Esophagus muscularis mucosa (tissue), 4 donors: ENCODE measurements at regions not wholly inside any gene's neighbourhood (a gene's known extent, or its start where the extent isn't known, plus 50 kb on each side); places are given as distances from the start of the nearest gene placed in this dataset.

Experiments used
- DNase-seq: peaks from one replicate; pipeline ENCODE4 v3.0.0-alpha.2; 2017; ENCODE audit errors: extremely low spot score
- H3K27ac ChIP-seq, 4 donors: fragments of 200-600 bp; sonication (generic); replicated peaks in 1 of 4; 1 replicate in 3 of 4; 2 replicates in 1 of 4; pipeline ENCODE4 v1.5.1; 2016 to 2019; ENCODE audit warnings: mild to moderate bottlenecking in 1 of 4
- H3K27me3 ChIP-seq, 4 donors: fragments of 200-600 bp; sonication (generic); one replicate each; pipeline versions ENCODE4 v1.5.1 to v1.6.0; 2016 to 2019
- H3K36me3 ChIP-seq, 4 donors: fragments of 200-600 bp; sonication (generic); one replicate each; pipeline ENCODE4 v1.5.1; 2016 to 2019
- H3K4me1 ChIP-seq, 4 donors: fragments of 200-600 bp; sonication (generic); one replicate each; pipeline ENCODE4 v1.5.1; 2016 to 2019
- H3K4me3 ChIP-seq, 4 donors: fragments of 200-600 bp; sonication (generic); 1 replicate in 2 of 4; 2 replicates in 2 of 4; pipeline ENCODE4 v1.5.1; 2016 to 2019; ENCODE audit warnings: mild to moderate bottlenecking in 4 of 4, moderate library complexity in 1 of 4
- H3K9me3 ChIP-seq, 4 donors: fragments of 200-600 bp; sonication (generic); 1 replicate in 3 of 4; 2 replicates in 1 of 4; pipeline ENCODE4 v1.5.1; 2016 to 2019
- EP300 ChIP-seq: sonication (generic); formaldehyde crosslinking; IDR thresholded peaks from one replicate; pipeline ENCODE4 v1.6.1; 2017; ENCODE audit warnings: antibody characterized with exemption
- POLR2A ChIP-seq: fragments of 450-650 bp; IDR thresholded peaks from one replicate; pipeline ENCODE4 v1.6.1; 2017; ENCODE audit warnings: antibody characterized with exemption, moderate library complexity, mild to moderate bottlenecking, low read depth
- POLR2AphosphoS5 ChIP-seq, 2 donors: sonication (generic); formaldehyde crosslinking; IDR thresholded peaks; one replicate each; pipeline ENCODE4 v1.6.1; 2017; ENCODE audit warnings: antibody characterized with exemption in 2 of 2
- WGBS: methylation state at CpG from one replicate; pipeline ENCODE4 v1.1.5; 2018; 5-methylcytosine and 5-hydroxymethylcytosine counted together
- intact Hi-C: fragments of 100-400 bp; cut with DNase I; formaldehyde crosslinking; loops from one replicate; pipeline ENCODE4 v1.15.1; 2023
- TF ChIP-seq, protein P1 (sequence below), 3 experiments: fragments of 200-600 bp in 2 of 3; fragments of 450-650 bp in 1 of 3; sonication (generic) in 2 of 3; IDR thresholded peaks; one replicate each; pipeline ENCODE4 v1.5.1; 2017 to 2019; ENCODE audit warnings: antibody characterized with exemption in 3 of 3, mild to moderate bottlenecking in 2 of 3, moderate library complexity in 1 of 3

DNA sequence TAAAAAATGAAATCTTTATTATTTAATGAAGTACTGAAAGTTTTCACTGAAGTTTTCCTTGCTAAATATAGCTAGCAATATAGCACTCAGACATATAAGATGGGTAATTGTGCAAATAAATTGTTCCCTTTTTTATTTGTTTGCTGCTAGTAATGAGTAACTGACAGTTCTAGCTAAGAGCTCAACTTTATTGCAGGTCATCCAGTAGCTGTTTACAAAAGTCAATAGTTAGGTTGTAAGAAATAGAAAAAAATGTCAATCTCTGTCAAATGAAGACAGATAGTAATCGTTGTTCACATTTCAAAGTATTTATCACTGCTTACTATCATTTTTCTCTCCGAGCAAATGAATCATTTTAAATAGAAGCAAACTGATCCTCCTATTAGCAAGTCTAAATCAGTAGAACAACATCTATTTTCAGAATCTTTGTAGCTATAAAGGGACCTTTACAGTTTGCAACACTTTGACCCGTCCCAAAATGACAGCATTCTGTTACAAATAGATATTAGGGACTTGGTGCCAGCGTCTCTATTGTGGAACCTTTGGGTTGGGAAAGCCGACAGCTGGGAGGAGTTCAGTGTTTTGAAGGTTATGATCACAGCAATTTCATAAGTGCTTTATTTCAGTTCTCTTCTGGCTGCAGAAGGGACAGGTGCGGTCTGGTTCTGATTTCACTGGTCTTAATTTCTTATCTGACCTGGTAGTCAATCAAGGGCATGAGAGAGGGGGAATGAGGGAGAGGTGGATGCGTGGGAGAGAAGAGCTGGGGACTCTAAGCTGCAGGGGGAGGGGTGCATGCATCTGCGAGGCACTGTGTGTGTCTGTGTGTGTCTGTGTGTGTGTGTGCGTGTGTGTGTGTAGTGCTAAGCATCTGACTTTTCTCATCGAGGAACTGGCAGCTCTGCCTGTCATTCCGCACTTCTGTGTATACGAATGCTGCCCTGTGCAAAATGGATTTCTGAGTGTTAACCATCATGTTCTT, 227.9 kb upstream of the PITX2 start:
- H3K4me3 ChIP-seq, result no peak overlapping the region
- WGBS, result 40% methylated on average over 12 of the region's 12 CpGs
- H3K4me1 ChIP-seq, result no peaks in the 10 kb centered on the region
- no peaks in the 10 kb centered on the region for H3K9me3 ChIP-seq
- no peaks in the 10 kb centered on the region for H3K36me3 ChIP-seq
- H3K27me3 ChIP-seq, result no peaks in the 10 kb centered on the region
- intact Hi-C loops, result no loop called here
- TF ChIP-seq, protein P1, sequence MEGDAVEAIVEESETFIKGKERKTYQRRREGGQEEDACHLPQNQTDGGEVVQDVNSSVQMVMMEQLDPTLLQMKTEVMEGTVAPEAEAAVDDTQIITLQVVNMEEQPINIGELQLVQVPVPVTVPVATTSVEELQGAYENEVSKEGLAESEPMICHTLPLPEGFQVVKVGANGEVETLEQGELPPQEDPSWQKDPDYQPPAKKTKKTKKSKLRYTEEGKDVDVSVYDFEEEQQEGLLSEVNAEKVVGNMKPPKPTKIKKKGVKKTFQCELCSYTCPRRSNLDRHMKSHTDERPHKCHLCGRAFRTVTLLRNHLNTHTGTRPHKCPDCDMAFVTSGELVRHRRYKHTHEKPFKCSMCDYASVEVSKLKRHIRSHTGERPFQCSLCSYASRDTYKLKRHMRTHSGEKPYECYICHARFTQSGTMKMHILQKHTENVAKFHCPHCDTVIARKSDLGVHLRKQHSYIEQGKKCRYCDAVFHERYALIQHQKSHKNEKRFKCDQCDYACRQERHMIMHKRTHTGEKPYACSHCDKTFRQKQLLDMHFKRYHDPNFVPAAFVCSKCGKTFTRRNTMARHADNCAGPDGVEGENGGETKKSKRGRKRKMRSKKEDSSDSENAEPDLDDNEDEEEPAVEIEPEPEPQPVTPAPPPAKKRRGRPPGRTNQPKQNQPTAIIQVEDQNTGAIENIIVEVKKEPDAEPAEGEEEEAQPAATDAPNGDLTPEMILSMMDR (IDR thresholded peaks at IDR 0.05), result no peak
- no peak for TF ChIP-seq POLR2A
- no peak for TF ChIP-seq EP300
- no peak for TF ChIP-seq POLR2AphosphoS5 (IDR thresholded peaks at IDR 0.05)
- DNase-seq, result no peak
- H3K27ac ChIP-seq, result no peak overlapping the region

DNA sequence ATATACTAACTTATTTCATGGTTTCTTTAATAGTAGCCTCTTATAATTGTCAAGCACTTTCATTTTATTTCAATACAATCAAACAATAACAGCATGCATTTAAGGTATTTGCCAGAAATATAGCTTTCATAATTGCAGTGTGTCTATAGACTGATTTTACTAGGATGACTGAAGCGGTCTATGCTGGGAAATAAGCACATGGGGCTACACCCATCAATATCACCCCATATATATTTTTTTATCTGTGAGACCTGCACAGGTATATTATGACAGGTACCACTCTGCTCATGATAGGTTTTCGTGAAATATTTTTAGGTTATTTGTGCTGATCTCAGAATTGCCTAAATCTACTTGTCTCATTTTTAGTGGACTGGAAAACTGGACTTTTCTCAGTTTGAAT, 229.1 kb upstream of the PITX2 start:
- 88% methylated on average over 2 of the region's 2 CpGs for WGBS
- H3K4me3 ChIP-seq, result no peak overlapping the region
- H3K4me1 ChIP-seq, result no peaks in the 10 kb centered on the region
- intact Hi-C loops, result no loop called here
- no peak for DNase-seq
- TF ChIP-seq POLR2AphosphoS5 (IDR thresholded peaks at IDR 0.05) (no peak), EP300 (no peak), POLR2A (no peak)
- TF ChIP-seq, protein P1 (IDR thresholded peaks at IDR 0.05), result no peak
- H3K36me3 ChIP-seq, result no peaks in the 10 kb centered on the region
- no peaks in the 10 kb centered on the region for H3K9me3 ChIP-seq
- H3K27me3 ChIP-seq, result no peaks in the 10 kb centered on the region
- H3K27ac ChIP-seq, result no peak overlapping the region

DNA sequence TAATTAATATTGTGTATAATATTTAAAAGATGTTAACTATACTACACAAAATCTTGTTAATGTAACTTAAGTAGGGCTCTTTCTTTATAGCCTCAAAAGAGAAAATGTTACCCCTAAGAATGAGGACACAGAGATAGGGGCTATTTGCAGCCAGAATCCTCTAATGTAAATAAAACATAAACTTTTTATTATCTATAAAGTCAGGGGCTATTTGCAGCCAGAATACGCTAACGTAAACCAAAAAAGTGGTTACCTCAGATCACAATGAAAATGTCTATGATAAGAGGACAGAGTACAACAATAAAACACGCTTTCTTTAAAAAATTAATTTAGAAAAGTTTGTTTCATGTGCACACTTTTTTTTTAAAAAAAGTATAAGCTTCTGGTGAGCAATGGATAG, 229.9 kb upstream of the PITX2 start:
- no peaks in the 10 kb centered on the region for H3K9me3 ChIP-seq
- H3K27me3 ChIP-seq, result no peaks in the 10 kb centered on the region
- WGBS, result 85% methylated on average over 3 of the region's 3 CpGs
- no peak for TF ChIP-seq POLR2AphosphoS5 (IDR thresholded peaks at IDR 0.05)
- no peak for TF ChIP-seq EP300
- DNase-seq, result no peak
- H3K36me3 ChIP-seq, result no peaks in the 10 kb centered on the region
- no peak overlapping the region for H3K27ac ChIP-seq
- H3K4me3 ChIP-seq, result no peak overlapping the region
- intact Hi-C loops, result no loop called here
- H3K4me1 ChIP-seq, result no peaks in the 10 kb centered on the region

DNA sequence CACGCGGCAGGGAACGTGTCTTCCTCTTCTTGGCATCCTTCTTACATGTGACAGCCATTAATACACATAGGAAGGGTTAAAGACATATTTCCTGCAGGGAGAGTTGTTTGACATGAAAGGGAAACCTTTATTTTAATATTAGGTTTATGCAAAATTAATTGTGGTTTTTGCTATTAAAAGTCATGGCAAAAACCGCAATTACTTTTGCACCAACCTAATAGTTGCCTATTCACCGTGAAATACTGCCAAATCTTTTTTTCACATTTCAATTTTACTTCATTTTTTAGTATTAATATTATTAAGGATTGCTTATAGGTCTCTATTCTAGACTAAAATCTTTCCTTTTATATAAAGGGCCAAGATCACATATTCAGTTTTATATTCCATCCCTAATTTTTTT, 230.4 kb upstream of the PITX2 start:
- intact Hi-C loops, result no loop called here

DNA sequence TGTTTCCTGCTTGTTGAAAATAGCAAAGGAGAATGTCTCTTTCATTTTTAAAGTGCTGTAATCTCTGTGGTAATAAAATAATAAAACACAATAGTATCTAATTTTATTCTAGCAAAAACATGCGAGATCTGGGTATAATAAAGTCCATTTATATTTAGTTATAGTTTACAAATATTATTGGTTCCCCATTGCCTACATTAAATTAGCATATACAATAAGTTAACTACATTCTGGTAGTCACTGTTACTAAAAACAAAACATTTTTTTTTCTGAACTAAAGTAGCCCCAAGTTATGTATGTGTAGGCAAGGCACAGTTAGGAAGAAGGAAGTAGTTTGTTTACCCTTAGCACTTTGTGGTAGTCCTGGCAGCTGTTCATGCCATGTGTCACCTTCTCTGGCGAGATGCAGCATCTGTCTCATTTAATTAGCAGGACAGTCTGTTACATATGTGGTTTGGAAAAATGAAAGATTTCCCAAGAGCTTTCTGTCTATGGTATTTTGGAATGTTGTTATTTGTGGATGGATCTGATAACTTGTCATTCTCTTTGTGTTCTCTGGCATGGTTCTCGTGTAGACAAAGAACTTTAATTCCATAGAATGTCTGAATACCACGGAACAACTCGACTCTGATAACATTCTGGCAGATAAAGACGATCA, 231.3 kb upstream of the PITX2 start:
- no peaks in the 10 kb centered on the region for H3K36me3 ChIP-seq
- DNase-seq, result no peak
- intact Hi-C loops, result no loop called here
- 74% methylated on average over 6 of the region's 6 CpGs for WGBS
- H3K4me1 ChIP-seq, result no peaks in the 10 kb centered on the region
- H3K27me3 ChIP-seq, result no peaks in the 10 kb centered on the region
- H3K9me3 ChIP-seq, result no peaks in the 10 kb centered on the region
- no peak overlapping the region for H3K4me3 ChIP-seq
- no peak for TF ChIP-seq EP300
- TF ChIP-seq, protein P1 (IDR thresholded peaks at IDR 0.05), result no peak
- no peak for TF ChIP-seq POLR2A
- TF ChIP-seq POLR2AphosphoS5 (IDR thresholded peaks at IDR 0.05), result no peak
- H3K27ac ChIP-seq, result no peak overlapping the region

More for the DNA sequence above, 230.4 kb upstream of the PITX2 start:
- Histone ChIP-seq H3K4me3 (no peak overlapping the region), H3K9me3 (no peaks in the 10 kb centered on the region), H3K27me3 (no peaks in the 10 kb centered on the region), H3K36me3 (no peaks in the 10 kb centered on the region), H3K4me1 (no peaks in the 10 kb centered on the region), H3K27ac (no peak overlapping the region)
- TF ChIP-seq EP300 (no peak), POLR2AphosphoS5 (IDR thresholded peaks at IDR 0.05) (no peak), POLR2A (no peak)
- TF ChIP-seq, protein P1 (IDR thresholded peaks at IDR 0.05), result no peak
- DNase-seq, result no peak
- 88% methylated on average over 5 of the region's 5 CpGs for WGBS
